ENCODE measurements at regions not wholly inside any gene's neighbourhood (a gene's known extent, or its start where the extent isn't known, plus 50 kb on each side); places are given as distances from the start of the nearest gene placed in this dataset.

- Mint-ChIP-seq H3K27me3 (ENCODE audit: unreplicated experiment) (peaks cover 4% of the 10 kb centered on the region), H3K36me3 (ENCODE audit: low read depth, unreplicated experiment) (peaks cover 11% of the 10 kb centered on the region), H3K4me1 (ENCODE audit: unreplicated experiment) (no peaks in the 10 kb centered on the region), H3K4me3 (ENCODE audit: unreplicated experiment) (no peak overlapping the region), H3K9me3 (ENCODE audit: unreplicated experiment) (peaks cover 5% of the 10 kb centered on the region), H3K27ac (ENCODE audit: unreplicated experiment) (no peak overlapping the region)
- no peak for DNase-seq (ENCODE audit: low spot score)
- TF ChIP-seq CTCF (IDR thresholded peaks at IDR 0.05; ENCODE audit: unreplicated experiment), result no peak
Observed at GRCh38 chr6:99026135-99026534, 78.4 kb upstream of the FBXL4 start.

GRCh38 chr6:99024089-99024488, 76.3 kb upstream of the FBXL4 start:
- TF ChIP-seq CTCF (IDR thresholded peaks at IDR 0.05; ENCODE audit: unreplicated experiment), result no peak
- Mint-ChIP-seq H3K27me3 (ENCODE audit: unreplicated experiment) (peaks cover 4% of the 10 kb centered on the region), H3K36me3 (ENCODE audit: low read depth, unreplicated experiment) (peaks cover 11% of the 10 kb centered on the region), H3K4me1 (ENCODE audit: unreplicated experiment) (no peaks in the 10 kb centered on the region), H3K9me3 (ENCODE audit: unreplicated experiment) (peaks cover 5% of the 10 kb centered on the region), H3K27ac (ENCODE audit: unreplicated experiment) (no peak overlapping the region), H3K4me3 (ENCODE audit: unreplicated experiment) (no peak overlapping the region)
- no peak for DNase-seq (ENCODE audit: low spot score)

- no peaks in the 10 kb centered on the region for H3K4me1 Mint-ChIP-seq (ENCODE audit: unreplicated experiment)
- peaks cover 11% of the 10 kb centered on the region for H3K36me3 Mint-ChIP-seq (ENCODE audit: low read depth, unreplicated experiment)
- H3K27me3 Mint-ChIP-seq (ENCODE audit: unreplicated experiment), result peaks cover 4% of the 10 kb centered on the region
- no peak for TF ChIP-seq CTCF (IDR thresholded peaks at IDR 0.05; ENCODE audit: unreplicated experiment)
- no peak overlapping the region for H3K4me3 Mint-ChIP-seq (ENCODE audit: unreplicated experiment)
- no peak for DNase-seq (ENCODE audit: low spot score)
- H3K27ac Mint-ChIP-seq (ENCODE audit: unreplicated experiment), result no peak overlapping the region
- H3K9me3 Mint-ChIP-seq (ENCODE audit: unreplicated experiment), result peaks cover 5% of the 10 kb centered on the region
Observed at GRCh38 chr6:99022039-99022609, 74.4 kb upstream of the FBXL4 start.

- no peak for DNase-seq (ENCODE audit: low spot score)
- H3K9me3 Mint-ChIP-seq (ENCODE audit: unreplicated experiment), result no peaks in the 10 kb centered on the region
- H3K4me1 Mint-ChIP-seq (ENCODE audit: unreplicated experiment), result no peaks in the 10 kb centered on the region
- H3K4me3 Mint-ChIP-seq (ENCODE audit: unreplicated experiment), result no peak overlapping the region
- no peaks in the 10 kb centered on the region for H3K36me3 Mint-ChIP-seq (ENCODE audit: low read depth, unreplicated experiment)
- TF ChIP-seq CTCF (IDR thresholded peaks at IDR 0.05; ENCODE audit: unreplicated experiment), result no peak
- H3K27ac Mint-ChIP-seq (ENCODE audit: unreplicated experiment), result no peak overlapping the region
- H3K27me3 Mint-ChIP-seq (ENCODE audit: unreplicated experiment), result no peaks in the 10 kb centered on the region
Observed at GRCh38 chr6:99019381-99019780, 71.6 kb upstream of the FBXL4 start.

GRCh38 chr6:99017150-99017549, 69.4 kb upstream of the FBXL4 start:
- no peaks in the 10 kb centered on the region for H3K27me3 Mint-ChIP-seq (ENCODE audit: unreplicated experiment)
- H3K27ac Mint-ChIP-seq (ENCODE audit: unreplicated experiment), result no peak overlapping the region
- H3K36me3 Mint-ChIP-seq (ENCODE audit: low read depth, unreplicated experiment), result no peaks in the 10 kb centered on the region
- TF ChIP-seq CTCF (IDR thresholded peaks at IDR 0.05; ENCODE audit: unreplicated experiment), result no peak
- no peak overlapping the region for H3K4me3 Mint-ChIP-seq (ENCODE audit: unreplicated experiment)
- DNase-seq (ENCODE audit: low spot score), result no peak
- H3K9me3 Mint-ChIP-seq (ENCODE audit: unreplicated experiment), result no peaks in the 10 kb centered on the region
- no peaks in the 10 kb centered on the region for H3K4me1 Mint-ChIP-seq (ENCODE audit: unreplicated experiment)
